ENCODE measurements at regions not wholly inside any gene's neighbourhood (a gene's known extent, or its start where the extent isn't known, plus 50 kb on each side); places are given as distances from the start of the nearest gene placed in this dataset.

GRCh38 chr3:68009900-68010299 lies 355.5 kb upstream of the SUCLG2 start:
- 67 to 79% methylated on average over 5 of the region's 5 CpGs for WGBS, 2 donors
- H3K4me3 ChIP-seq, result no peak overlapping the region
- no peak for DNase-seq
- TF ChIP-seq POLR2A (IDR thresholded peaks at IDR 0.05) (no peak), CTCF (IDR thresholded peaks at IDR 0.05) (no peak)
- intact Hi-C loops (cut with DNase I), result no loop called here
- H3K4me1 ChIP-seq, result peaks cover 0 to 13% (median 0%) of the 10 kb centered on the region in 3 donors
- H3K36me3 ChIP-seq, result no peaks in the 10 kb centered on the region
- H3K27ac ChIP-seq, result no peak overlapping the region
- peaks cover 0 to 36% (median 0%) of the 10 kb centered on the region in 4 donors for H3K27me3 ChIP-seq
- no peaks in the 10 kb centered on the region for H3K9me3 ChIP-seq

GRCh38 chr3:68007621-68008226 lies 353.3 kb upstream of the SUCLG2 start:
- Histone ChIP-seq H3K4me3 (peak overlapping the region in 3 of 4 donors; percentile 29 to 55 (median 38)), H3K36me3 (no peaks in the 10 kb centered on the region), H3K4me1 (peaks cover 0 to 13% (median 0%) of the 10 kb centered on the region in 3 donors), H3K27ac (no peak overlapping the region), H3K9me3 (no peaks in the 10 kb centered on the region), H3K27me3 (peaks cover 0 to 40% (median 0%) of the 10 kb centered on the region in 4 donors)
- 5 to 9% methylated on average over 17 to 23 of the region's 36 CpGs for WGBS, 2 donors
- intact Hi-C loops (cut with DNase I), result no loop called here
- TF ChIP-seq CTCF (IDR thresholded peaks at IDR 0.05) (no peak), POLR2A (IDR thresholded peaks at IDR 0.05) (no peak)
- DNase-seq, result no peak

GRCh38 chr3:68006646-68007045 lies 352.2 kb upstream of the SUCLG2 start:
- Histone ChIP-seq H3K27me3 (peaks cover 0 to 44% (median 0%) of the 10 kb centered on the region in 4 donors), H3K27ac (no peak overlapping the region), H3K4me1 (peaks cover 0 to 13% (median 0%) of the 10 kb centered on the region in 3 donors), H3K36me3 (no peaks in the 10 kb centered on the region), H3K9me3 (no peaks in the 10 kb centered on the region), H3K4me3 (no peak overlapping the region)
- no peak for TF ChIP-seq POLR2A (IDR thresholded peaks at IDR 0.05)
- no peak for TF ChIP-seq CTCF (IDR thresholded peaks at IDR 0.05)
- DNase-seq, result no peak
- intact Hi-C loops (cut with DNase I), result no loop called here

GRCh38 chr3:68004091-68004490 lies 349.7 kb upstream of the SUCLG2 start:
- H3K27me3 ChIP-seq, result peaks cover 0 to 45% (median 0%) of the 10 kb centered on the region in 4 donors
- WGBS, 2 donors, result 24 to 30% methylated on average over 7 of the region's 7 CpGs

GRCh38 chr3:67998281-67998680 lies 343.9 kb upstream of the SUCLG2 start:
- Histone ChIP-seq H3K9me3 (no peaks in the 10 kb centered on the region), H3K4me1 (no peaks in the 10 kb centered on the region), H3K27ac (no peak overlapping the region), H3K36me3 (no peaks in the 10 kb centered on the region), H3K4me3 (no peak overlapping the region), H3K27me3 (peaks cover 0 to 5% (median 0%) of the 10 kb centered on the region in 4 donors)
- intact Hi-C loops (cut with DNase I), result no loop called here
- TF ChIP-seq CTCF (IDR thresholded peaks at IDR 0.05), result no peak
- TF ChIP-seq POLR2A (IDR thresholded peaks at IDR 0.05), result no peak
- DNase-seq, result no peak
- WGBS, 2 donors, result 43 to 55% methylated on average over 1 of the region's 1 CpG

More at GRCh38 chr3:68004091-68004490, 349.7 kb upstream of the SUCLG2 start:
- peaks cover 0 to 13% (median 0%) of the 10 kb centered on the region in 3 donors for H3K4me1 ChIP-seq
- no peak overlapping the region for H3K4me3 ChIP-seq
- intact Hi-C loops (cut with DNase I), result no loop called here
- no peaks in the 10 kb centered on the region for H3K36me3 ChIP-seq
- no peak for DNase-seq
- H3K27ac ChIP-seq, result no peak overlapping the region
- TF ChIP-seq CTCF (IDR thresholded peaks at IDR 0.05), result no peak
- TF ChIP-seq POLR2A (IDR thresholded peaks at IDR 0.05), result no peak
- H3K9me3 ChIP-seq, result no peaks in the 10 kb centered on the region
